GM23248 (cell line): ENCODE measurements at regions not wholly inside any gene's neighbourhood (a gene's known extent, or its start where the extent isn't known, plus 50 kb on each side); places are given as distances from the start of the nearest gene placed in this dataset.

ENCODE experiments used
- DNase-seq: peaks from one replicate; pipeline ENCODE4 v3.0.0-alpha.2; 2015
- H2AFZ ChIP-seq: fragments of 200-600 bp; sonication (generic); 2 replicates; pipeline ENCODE4 v1.6.1; 2016; ENCODE audit warnings: antibody characterized with exemption
- H3F3A ChIP-seq: fragments of 200-600 bp; sonication (generic); 2 replicates; pipeline ENCODE4 v1.6.1; 2016; ENCODE audit warnings: mild to moderate bottlenecking, antibody characterized with exemption, mixed run types; ENCODE audit not compliant: insufficient read depth
- H3K27ac ChIP-seq: fragments of 200-600 bp; sonication (generic); 2 replicates; pipeline ENCODE4 v1.5.1; 2016; ENCODE audit warnings: mild to moderate bottlenecking
- H3K27me3 ChIP-seq: fragments of 200-600 bp; sonication (generic); replicated peaks from 2 replicates; pipeline ENCODE4 v1.6.1; 2016; ENCODE audit warnings: mild to moderate bottlenecking; ENCODE audit not compliant: insufficient read depth
- H3K36me3 ChIP-seq: fragments of 200-600 bp; sonication (generic); 2 replicates; pipeline ENCODE4 v1.6.1; 2016; ENCODE audit warnings: low read depth, mild to moderate bottlenecking
- H3K4me1 ChIP-seq: fragments of 200-600 bp; sonication (generic); 2 replicates; pipeline ENCODE4 v1.6.1; 2016; ENCODE audit warnings: mild to moderate bottlenecking; ENCODE audit not compliant: insufficient read depth
- H3K4me2 ChIP-seq: fragments of 200-600 bp; sonication (generic); one replicate; pipeline ENCODE4 v1.6.1; 2016; ENCODE audit warnings: mild to moderate bottlenecking; ENCODE audit not compliant: unreplicated experiment
- H3K4me3 ChIP-seq: fragments of 200-600 bp; sonication (generic); 2 replicates; pipeline ENCODE4 v1.5.1; 2016; ENCODE audit warnings: mild to moderate bottlenecking
- H3K79me2 ChIP-seq: fragments of 200-600 bp; sonication (generic); 2 replicates; pipeline ENCODE4 v1.6.1; 2016; ENCODE audit warnings: mild to moderate bottlenecking; ENCODE audit not compliant: insufficient read depth
- H3K9ac ChIP-seq: fragments of 200-600 bp; sonication (generic); 2 replicates; pipeline ENCODE4 v1.6.1; 2016; ENCODE audit warnings: mild to moderate bottlenecking
- H3K9me2 ChIP-seq: fragments of 200-600 bp; sonication (generic); 2 replicates; pipeline ENCODE4 v1.6.1; 2016; ENCODE audit warnings: mixed run types, mild to moderate bottlenecking, moderate library complexity; ENCODE audit not compliant: insufficient read depth
- H3K9me3 ChIP-seq: fragments of 200-600 bp; sonication (generic); one replicate; pipeline ENCODE4 v1.6.1; 2017; ENCODE audit warnings: low read depth
- H4K20me1 ChIP-seq: fragments of 200-600 bp; sonication (generic); 2 replicates; pipeline ENCODE4 v1.6.0; 2016; ENCODE audit not compliant: insufficient read depth
- EZH2 ChIP-seq: fragments of 200-600 bp; sonication (generic); IDR thresholded peaks from 2 replicates; pipeline ENCODE4 v1.6.1; 2018; ENCODE audit warnings: antibody characterized with exemption, mild to moderate bottlenecking; ENCODE audit not compliant: insufficient read depth, poor library complexity, severe bottlenecking
- EZH2phosphoT487 ChIP-seq: fragments of 200-600 bp; sonication (generic); IDR thresholded peaks from 2 replicates; pipeline ENCODE4 v1.6.1; 2018; ENCODE audit warnings: antibody characterized with exemption, moderate library complexity, mild to moderate bottlenecking, low read depth; ENCODE audit not compliant: insufficient read depth
- WGBS, 2 experiments: methylation state at CpG; one replicate each; pipeline ENCODE4 v1.1.6; 2015 to 2017; ENCODE audit warnings: low lambda C conversion rate in 2 of 2, low coverage in 1 of 2; ENCODE audit errors: missing lambda C conversion rate in 2 of 2; 5-methylcytosine and 5-hydroxymethylcytosine counted together
- in situ Hi-C: fragments of 300-500 bp; cut with MboI; formaldehyde crosslinking; loops from 2 replicates; pipeline ENCODE4 v1.15.0; 2020

DNA sequence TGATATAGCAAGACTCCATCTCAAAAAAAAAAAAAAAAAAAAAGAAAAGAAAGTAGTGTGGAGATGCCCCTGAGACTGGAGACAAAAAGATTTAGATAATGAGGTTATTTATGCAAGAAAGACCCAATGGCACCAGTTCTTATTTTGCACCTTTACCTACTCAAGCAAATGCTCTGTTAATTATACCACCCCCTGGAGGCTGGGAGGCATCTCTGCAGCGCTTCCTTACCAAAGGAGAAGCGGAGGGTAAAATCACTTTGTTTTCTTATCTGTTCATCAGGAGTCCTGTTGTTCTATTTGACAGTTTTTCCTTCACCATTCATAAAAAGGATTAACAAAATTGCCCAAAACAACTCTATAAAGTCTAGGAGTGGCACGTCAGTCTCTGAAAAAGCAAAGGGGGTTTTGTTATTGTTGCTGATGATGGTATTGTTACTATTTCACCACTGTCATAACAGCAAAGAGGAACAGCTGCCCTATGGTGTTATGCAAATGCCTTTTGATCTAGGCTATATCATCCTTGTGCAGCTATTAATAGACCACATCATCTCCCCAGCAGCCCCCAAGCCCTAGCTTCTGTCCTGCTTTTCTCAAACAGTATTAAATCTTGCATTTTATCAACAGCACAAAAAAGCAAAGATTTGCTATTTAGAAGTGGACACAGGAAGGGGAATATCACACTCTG, 174.0 kb downstream of the PALM2AKAP2 start:
- no peak for DNase-seq
- WGBS, 2 experiments, result 97 to 100% methylated on average over 3 of the region's 3 CpGs
- Histone ChIP-seq H3K36me3 (no peaks in the 10 kb centered on the region), H3K27me3 (no peaks in the 10 kb centered on the region), H3K9me2 (no peaks in the 10 kb centered on the region), H3K4me1 (peaks cover 6% of the 10 kb centered on the region; the same call in 1 of the 2 replicates), H3K4me2 (no peak overlapping the region), H3K4me3 (no peak overlapping the region), H2AFZ (no peak overlapping the region), H3K9ac (no peak overlapping the region), H3F3A (no peaks in the 10 kb centered on the region), H3K27ac (no peak overlapping the region), H3K79me2 (no peaks in the 10 kb centered on the region), H3K9me3 (no peaks in the 10 kb centered on the region), H4K20me1 (no peaks in the 10 kb centered on the region)
- in situ Hi-C loops, result no loop called here
- TF ChIP-seq EZH2phosphoT487 (no peak), EZH2 (no peak)

DNA sequence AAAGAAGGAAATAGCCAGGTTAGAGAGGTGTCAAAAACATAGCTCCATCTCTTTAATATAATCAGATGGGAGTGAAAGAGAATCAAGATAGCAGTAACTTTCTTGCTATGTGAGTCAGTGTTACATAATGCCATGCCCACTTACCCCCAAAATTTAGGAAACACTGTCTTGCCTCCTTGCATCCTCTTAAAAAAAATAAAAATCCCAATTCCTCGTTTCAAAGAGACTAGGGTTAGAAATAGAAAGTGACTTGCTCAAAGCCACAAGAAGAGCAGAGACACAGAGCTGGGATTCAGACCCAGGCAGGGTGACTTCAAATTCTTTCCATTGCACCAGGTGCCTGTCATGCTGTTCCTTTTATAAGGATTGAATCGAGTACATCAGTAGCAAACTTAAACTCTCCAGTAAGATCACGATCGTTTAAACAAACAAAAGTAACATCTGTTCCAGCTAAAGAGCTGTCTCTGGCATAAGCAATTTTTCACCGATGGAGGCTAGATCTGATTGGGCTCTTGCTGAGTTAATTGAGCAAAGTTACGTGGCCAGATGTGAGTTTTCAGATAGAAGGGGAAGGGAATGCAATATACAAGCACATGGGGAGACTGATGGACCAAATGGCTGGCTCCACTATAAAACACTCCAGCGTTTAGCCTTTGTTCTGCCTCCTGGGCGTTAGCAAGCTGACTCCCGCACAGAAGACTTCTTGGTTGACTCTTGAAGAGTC, 176.9 kb downstream of the PALM2AKAP2 start:
- H3K36me3 ChIP-seq, result no peaks in the 10 kb centered on the region
- no peaks in the 10 kb centered on the region for H3K79me2 ChIP-seq
- peak; percentile 28 for DNase-seq
- H3K9me2 ChIP-seq, result no peaks in the 10 kb centered on the region
- no peaks in the 10 kb centered on the region for H3K9me3 ChIP-seq
- TF ChIP-seq EZH2, result no peak
- TF ChIP-seq EZH2phosphoT487, result no peak
- no peaks in the 10 kb centered on the region for H3F3A ChIP-seq
- H3K4me3 ChIP-seq, result no peak overlapping the region
- no peak overlapping the region for H3K4me2 ChIP-seq
- in situ Hi-C loops, result no loop called here
- peak overlapping the region; percentile 33; the same call in 1 of the 2 replicates for H2AFZ ChIP-seq
- H3K4me1 ChIP-seq, result peaks cover 6% of the 10 kb centered on the region; the same call in 1 of the 2 replicates
- H4K20me1 ChIP-seq, result no peaks in the 10 kb centered on the region
- no peak overlapping the region for H3K27ac ChIP-seq
- WGBS, 2 experiments, result 33% methylated on average over 9 of the region's 9 CpGs
- H3K27me3 ChIP-seq, result no peaks in the 10 kb centered on the region
- H3K9ac ChIP-seq, result no peak overlapping the region

DNA sequence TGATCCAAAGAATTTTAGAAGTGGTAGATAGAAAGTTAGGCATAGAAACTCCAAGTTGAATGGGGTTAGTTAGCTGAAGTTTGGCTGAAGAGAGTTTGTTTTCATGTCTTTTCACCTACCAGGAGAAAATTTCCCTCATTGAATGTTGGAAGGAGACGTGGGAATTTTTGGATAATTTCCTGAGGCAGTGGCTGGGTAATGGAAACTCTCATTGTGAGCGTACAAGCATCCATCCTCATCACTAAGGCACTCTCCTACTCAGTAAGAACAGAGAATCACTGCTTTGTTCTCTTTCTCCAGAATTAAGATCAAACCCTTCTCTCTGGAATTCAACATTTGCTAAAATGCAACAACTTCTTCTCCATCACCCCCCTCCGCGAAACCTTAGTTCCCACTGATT, 179.7 kb downstream of the PALM2AKAP2 start:
- no peaks in the 10 kb centered on the region for H3F3A ChIP-seq
- TF ChIP-seq EZH2 (no peak), EZH2phosphoT487 (no peak)
- H3K27ac ChIP-seq, result no peak overlapping the region
- peaks cover 6% of the 10 kb centered on the region; the same call in 1 of the 2 replicates for H3K4me1 ChIP-seq
- no peak overlapping the region for H2AFZ ChIP-seq
- in situ Hi-C loops, result loop anchor here (10.0 kb wide), 1 partner anchor 55 kb away; no protein-coding TSS in a partner anchor
- no peaks in the 10 kb centered on the region for H3K9me2 ChIP-seq
- H3K79me2 ChIP-seq, result no peaks in the 10 kb centered on the region
- no peaks in the 10 kb centered on the region for H3K9me3 ChIP-seq
- no peaks in the 10 kb centered on the region for H3K36me3 ChIP-seq
- no peak overlapping the region for H3K4me3 ChIP-seq
- DNase-seq, result no peak
- no peak overlapping the region for H3K4me2 ChIP-seq
- H3K9ac ChIP-seq, result no peak overlapping the region
- 94 to 97% methylated on average over 4 of the region's 4 CpGs for WGBS, 2 experiments
- H3K27me3 ChIP-seq, result no peaks in the 10 kb centered on the region
- no peaks in the 10 kb centered on the region for H4K20me1 ChIP-seq

DNA sequence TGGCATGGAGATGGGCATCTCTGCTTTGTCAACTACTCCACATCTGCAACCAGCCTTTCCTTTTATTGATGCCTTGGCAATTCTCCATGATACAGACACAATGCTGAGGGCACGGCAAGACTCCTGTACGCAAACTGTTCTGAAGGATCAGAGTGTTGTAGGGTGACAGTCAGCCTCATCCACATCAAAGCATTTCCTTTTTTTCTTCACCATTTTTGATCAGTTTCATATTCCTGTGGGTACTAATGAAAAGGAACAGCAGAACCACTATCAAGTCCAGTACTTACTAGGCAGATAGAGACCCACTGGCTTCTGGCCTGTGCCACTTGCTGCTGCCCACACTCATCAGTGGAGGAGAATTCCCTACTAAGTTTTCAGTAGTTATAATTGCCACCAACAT, 181.6 kb downstream of the PALM2AKAP2 start:
- Histone ChIP-seq H3K4me1 (peaks cover 3% of the 10 kb centered on the region; the same call in 1 of the 2 replicates), H3K9me3 (no peaks in the 10 kb centered on the region), H3K27ac (no peak overlapping the region), H4K20me1 (no peaks in the 10 kb centered on the region), H3K4me3 (no peak overlapping the region), H2AFZ (no peak overlapping the region), H3F3A (no peaks in the 10 kb centered on the region), H3K79me2 (no peaks in the 10 kb centered on the region), H3K27me3 (no peaks in the 10 kb centered on the region), H3K9me2 (no peaks in the 10 kb centered on the region), H3K9ac (no peak overlapping the region), H3K4me2 (no peak overlapping the region), H3K36me3 (no peaks in the 10 kb centered on the region)
- no peak for TF ChIP-seq EZH2phosphoT487
- TF ChIP-seq EZH2, result no peak
- in situ Hi-C loops, result loop anchor here (10.0 kb wide), 1 partner anchor 57 kb away; no protein-coding TSS in a partner anchor
- DNase-seq, result no peak
- WGBS, 2 experiments, result 94 to 97% methylated on average over 2 of the region's 2 CpGs
